HG02943 (cell line): ENCODE measurements at regions not wholly inside any gene's neighbourhood (a gene's known extent, or its start where the extent isn't known, plus 50 kb on each side); places are given as distances from the start of the nearest gene placed in this dataset.

Source experiments
- ATAC-seq: cut with Tn5 transposase; IDR thresholded peaks from one replicate; pipeline ENCODE4 v1.9.1; 2021; ENCODE audit warnings: mild to moderate bottlenecking, low read depth, moderate library complexity; ENCODE audit not compliant: unreplicated experiment

DNA sequence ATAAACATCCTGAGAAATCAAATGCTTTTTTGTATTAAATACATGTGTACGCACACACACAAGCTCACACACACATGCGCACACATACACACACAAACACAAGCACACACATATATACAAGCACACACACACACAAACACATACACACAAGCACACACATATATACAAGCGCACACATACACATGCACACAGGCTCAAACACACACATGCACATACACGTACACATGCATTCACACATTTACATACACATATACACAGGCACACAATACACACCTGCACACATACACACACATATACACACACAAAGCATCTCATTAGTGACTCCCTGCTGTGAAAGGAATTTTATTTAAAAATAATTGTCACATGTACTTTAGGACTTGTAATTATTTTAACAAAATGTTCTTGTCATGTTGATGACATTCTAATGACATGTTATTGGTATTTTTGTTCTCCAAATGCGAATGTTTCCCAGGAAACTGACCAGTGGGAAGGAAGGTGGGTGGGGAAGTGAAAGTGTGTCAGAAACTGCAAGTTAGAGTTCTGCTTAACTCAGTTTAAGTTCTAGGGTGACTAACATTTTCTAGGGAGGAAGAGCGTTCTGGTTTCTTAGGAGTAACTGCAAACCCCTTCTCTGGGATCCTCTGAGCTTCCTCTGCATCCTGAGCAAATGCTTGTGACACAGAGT lies 113.9 kb upstream of the ZNF217 start:
- ATAC-seq = no peak

- ATAC-seq = no peak
Measured at GRCh38 chr20:53706466-53707370, 113.1 kb upstream of the ZNF217 start.

DNA sequence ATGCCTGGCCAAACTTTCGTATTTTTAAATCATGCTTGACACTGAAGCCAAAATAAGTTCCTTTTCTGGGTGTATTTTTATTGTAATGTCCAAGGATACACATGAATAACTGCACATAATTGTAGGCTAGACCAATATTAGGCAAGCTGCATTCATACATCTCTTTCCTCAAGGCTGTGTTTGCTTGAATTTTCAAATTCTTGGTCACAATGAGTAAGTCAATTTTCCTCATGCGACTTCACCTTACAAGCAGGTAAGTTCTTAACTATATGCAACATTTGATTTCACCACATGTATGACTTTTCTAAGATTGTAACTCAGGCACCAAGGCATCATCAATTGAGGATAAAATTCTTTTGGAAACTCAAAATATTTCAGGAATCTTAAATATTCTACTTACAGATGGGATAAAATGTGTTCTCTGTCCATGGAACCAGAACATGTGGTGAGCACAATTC lies 112.4 kb upstream of the ZNF217 start:
- no peak for ATAC-seq

DNA sequence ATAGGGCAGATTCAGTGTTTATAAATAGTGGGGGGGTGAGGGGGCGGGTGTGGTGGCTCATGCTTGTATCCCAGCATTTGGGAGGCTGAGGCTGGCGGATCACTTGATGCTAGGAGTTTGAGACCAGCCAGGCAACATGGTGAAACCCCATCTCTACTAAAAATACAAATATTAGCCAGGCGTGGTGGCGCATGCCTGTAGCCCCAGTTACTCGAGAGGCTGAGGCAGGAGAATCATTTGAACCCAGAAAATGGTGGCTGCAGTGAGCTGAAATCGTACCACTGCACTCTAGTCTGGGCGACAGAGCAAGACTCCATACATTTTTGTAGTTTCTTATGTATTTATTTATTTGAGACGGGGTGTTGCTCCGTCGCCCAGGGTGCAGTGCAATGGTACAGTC lies 109.0 kb upstream of the ZNF217 start:
- no peak for ATAC-seq

DNA sequence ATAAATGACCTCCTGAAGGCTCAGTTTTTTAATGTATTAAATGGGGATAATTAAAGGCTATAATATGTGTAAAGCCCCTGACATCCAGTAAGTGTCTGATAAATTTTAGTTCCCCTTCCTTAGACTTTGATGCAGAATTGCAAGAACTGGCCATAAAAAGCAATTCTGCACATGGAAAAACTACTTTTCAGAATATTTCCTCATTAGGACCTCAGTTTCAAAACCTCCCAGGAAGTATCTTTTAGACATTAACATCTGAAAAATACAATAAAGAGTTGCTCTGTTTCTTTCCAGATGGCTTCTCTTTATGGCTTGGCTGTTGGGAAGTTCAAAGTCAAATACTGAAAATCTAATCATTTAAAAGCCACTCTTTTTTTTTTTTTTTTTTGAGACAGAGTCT lies 106.3 kb upstream of the ZNF217 start:
- ATAC-seq = no peak

- no peak for ATAC-seq
Measured at GRCh38 chr20:53699085-53699674, 105.5 kb upstream of the ZNF217 start.

DNA sequence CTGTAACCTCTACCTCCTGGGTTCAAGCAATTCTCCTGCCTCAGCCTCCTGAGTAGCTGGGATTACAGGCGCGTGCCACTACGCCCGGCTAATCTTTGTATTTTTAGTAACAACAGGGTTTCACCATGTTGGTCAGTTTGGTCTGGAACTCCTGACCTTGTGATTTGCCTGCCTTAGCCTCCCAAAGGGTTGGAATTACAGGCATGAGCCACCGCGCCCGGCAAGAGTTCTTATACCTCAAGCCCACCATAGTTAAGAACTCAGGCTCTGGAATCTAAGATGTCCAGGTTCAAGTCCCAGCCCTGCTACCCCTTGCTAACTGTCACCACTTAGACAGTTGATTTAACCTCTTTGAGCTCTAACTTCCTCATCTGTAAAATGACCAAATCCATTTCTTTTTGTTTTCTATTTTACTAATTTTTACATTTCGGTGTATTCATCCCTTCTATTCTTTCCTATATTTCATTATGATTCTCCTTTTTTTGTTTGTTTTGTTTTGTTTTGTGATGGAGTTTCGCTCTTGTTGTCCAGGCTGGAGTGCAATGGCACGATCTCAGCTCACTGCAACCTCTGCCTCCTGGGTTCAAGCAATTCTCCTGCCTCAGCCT lies 104.8 kb upstream of the ZNF217 start:
- no peak for ATAC-seq

DNA sequence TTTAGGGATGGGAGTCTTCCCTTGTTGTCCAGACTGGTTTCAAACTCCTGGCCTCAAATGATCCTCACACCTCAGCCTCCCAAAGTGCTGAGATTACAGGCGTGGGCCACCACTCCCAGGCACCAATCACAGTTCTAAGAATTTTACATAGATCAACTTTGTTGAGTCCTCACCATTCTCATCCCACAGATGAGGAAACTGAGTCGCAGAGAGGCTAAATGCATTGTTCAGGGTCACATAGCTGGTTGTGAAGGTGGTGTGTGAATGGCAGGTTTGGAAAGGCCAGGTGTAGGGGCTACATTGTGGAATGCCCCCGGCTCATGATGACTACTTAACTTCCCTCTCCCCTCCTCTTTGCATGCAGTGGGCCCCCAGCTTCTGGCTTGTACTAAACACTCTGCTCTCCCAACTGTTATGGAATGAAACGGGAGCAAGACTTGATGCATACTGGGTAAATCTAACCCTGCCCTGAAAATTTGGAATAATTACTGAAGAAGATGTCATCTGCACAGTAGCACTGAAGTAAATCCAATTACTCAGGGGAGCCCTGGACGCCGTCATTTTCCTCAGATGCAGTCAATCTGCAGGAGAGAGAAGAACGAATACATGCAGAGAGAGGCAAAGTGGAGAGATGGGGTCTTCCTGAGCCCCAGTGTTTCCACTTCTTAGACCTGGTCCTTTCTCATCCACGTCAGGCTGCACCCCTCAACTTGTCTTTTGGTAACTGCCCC lies 102.3 kb upstream of the ZNF217 start:
- ATAC-seq = no peak

GRCh38 chr20:53693262-53693871 lies 99.7 kb upstream of the ZNF217 start:
- no peak for ATAC-seq

DNA sequence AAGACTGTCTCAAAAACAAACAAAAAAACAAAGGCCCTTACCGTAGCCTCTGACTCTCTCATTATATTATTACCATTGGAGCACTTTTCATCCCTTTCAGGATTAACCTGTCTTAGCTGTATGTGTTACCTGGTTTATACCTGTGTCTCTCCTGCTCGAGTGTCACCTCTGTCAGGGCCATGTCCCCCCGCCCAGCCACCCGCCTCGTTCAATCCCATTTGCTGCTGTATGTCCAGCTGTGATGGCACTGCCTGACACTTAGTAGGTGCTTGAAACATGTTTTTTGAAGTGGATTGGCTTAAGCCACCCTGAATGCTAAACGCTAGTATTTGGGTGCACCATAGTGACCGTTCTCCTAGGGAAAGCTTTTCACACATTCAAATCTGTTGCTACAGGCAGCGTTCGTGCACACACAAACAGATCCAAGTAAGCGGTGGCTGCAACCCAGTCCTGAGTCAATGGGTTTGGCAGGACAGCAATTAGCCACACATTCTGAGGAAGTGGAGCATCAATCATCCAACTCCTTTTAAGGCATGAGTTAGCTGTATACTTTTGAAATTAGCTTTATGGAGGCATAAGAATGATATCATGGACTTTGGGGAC lies 98.9 kb upstream of the ZNF217 start:
- ATAC-seq = no peak

DNA sequence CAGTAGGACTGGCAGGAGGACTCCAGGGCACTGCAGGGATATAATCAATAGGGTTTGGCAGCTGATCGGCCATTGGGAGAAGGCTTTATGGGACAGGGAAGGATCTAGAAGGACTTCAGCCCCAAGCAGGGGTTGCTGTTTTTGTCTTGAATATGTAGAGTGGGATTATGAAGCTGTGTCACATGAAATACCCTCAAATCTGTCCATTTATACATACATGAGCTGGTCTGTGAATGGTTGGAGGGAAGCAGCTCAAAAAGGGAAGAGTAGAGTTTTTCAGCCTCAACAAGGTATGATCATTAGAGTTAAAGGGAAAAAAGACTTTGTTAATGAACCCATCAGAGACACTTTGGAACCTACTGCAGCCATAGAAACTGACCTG lies 98.2 kb upstream of the ZNF217 start:
- no peak for ATAC-seq

DNA sequence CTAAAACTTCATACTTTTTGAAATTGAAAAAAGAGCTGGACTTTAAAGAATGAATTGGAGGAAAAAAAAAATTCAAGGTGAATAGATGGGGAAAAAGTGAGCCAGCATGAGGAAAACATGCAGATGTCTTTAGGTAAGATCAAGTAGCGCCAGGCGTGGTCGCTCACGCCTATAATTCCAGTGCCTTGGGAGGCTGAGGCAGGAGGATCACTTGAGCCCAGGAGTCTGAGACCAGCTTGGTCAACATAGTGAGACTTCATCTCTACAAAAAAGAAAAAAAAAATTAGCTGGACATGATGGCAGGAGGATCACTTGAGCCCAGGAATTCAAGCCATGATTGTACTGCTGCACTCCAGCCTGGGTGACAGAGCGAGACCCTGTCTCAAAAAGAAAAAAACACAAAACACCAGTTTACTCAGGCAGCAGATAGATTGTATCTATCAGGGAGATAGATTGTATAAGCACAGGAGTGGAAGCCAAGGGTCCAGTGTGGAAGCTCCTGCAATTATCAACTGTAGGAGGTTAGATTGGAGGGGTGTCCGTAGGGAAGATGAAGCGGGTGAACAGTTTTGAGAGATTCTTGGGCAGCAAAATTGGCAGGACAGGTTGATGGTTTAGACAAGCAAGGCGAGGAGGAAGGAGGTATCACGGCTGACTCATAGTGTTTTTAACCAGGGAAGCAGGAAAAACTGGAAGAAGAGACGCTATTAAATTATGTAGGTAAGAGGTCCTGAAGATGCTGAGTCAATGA lies 97.6 kb upstream of the ZNF217 start:
- ATAC-seq = no peak

DNA sequence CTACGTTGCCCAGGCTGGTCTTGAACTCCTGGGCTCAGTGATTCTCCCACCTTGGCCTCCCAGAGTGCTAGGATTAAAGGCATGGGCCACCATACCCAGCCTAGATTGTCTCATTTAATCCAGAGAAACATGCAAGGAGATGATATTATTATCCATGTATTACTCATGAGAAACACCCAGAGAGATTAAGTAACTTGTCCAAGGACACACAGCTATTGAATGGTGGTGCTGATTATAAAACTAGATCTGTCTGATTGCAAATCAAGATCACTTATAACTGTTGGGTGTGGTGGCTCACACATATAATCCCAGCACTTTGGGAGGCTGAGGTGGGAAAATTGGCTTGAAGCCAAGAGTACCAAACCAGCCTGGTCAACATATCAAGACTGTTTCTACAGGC lies 94.4 kb upstream of the ZNF217 start:
- no peak for ATAC-seq

- no peak for ATAC-seq
Measured at GRCh38 chr20:53685070-53685595, 91.5 kb upstream of the ZNF217 start.

GRCh38 chr20:53683506-53683905 lies 89.9 kb upstream of the ZNF217 start:
- no peak for ATAC-seq

- ATAC-seq = no peak
Measured at GRCh38 chr20:53681352-53682212, 87.9 kb upstream of the ZNF217 start.

DNA sequence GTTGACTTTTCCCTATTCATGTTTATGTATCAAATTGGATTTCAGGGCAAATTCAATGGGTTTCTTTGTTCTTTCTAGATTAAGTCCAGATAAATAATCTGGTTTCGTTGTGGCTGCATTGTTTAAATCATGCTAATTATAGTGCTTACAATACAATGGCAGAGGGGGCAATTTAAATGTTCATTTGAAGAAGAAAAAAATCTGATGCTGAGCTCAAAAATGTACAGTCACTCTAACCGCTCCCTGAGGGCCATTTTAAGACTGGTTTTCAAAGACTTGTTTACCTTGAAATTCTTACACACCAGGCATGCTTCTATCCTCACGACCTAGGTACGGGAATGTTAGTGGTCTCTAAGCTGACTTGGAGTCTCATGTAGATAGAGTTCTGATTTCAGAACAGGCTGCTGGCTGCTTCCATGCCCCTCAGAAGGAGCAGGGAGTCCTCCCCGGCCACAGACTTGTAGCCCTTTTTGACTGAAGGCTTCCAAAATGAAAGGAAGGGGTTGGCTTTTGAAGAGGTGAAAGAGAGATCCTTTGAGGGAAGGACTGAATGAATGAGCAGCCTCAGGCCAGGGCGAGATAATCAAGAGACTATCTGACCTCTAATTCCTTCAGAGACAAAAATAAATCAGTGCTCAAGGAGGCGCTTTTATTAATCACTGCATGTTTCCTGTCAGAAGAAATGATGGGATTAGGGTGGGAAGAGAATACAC lies 86.1 kb upstream of the ZNF217 start:
- ATAC-seq = no peak
